SU-DHL-6 (cell line): ENCODE measurements at regions not wholly inside any gene's neighbourhood (a gene's known extent, or its start where the extent isn't known, plus 50 kb on each side); places are given as distances from the start of the nearest gene placed in this dataset.

ENCODE experiments used
- H2AFZ ChIP-seq: fragments of 200-600 bp; sonication (generic); 2 replicates; pipeline ENCODE4 v1.6.1; 2014; ENCODE audit warnings: low read depth, mild to moderate bottlenecking, moderate library complexity, mixed read lengths, antibody characterized with exemption, low read length; ENCODE audit not compliant: severe bottlenecking
- H3F3A ChIP-seq: fragments of 200-600 bp; shearing (Covaris generic); 2 replicates; pipeline ENCODE4 v1.6.0; 2016; ENCODE audit warnings: antibody characterized with exemption, mild to moderate bottlenecking; ENCODE audit not compliant: insufficient read depth
- H3K27ac ChIP-seq: fragments of 200-600 bp; sonication (generic); 2 replicates; pipeline ENCODE4 v1.5.1; 2016; ENCODE audit warnings: low read depth, mild to moderate bottlenecking, low read length, moderate library complexity, mixed read lengths
- H3K27me3 ChIP-seq: fragments of 200-600 bp; sonication (generic), shearing (Covaris generic); 2 replicates; pipeline ENCODE4 v1.6.0; 2014; ENCODE audit warnings: mild to moderate bottlenecking, low read length
- H3K36me3 ChIP-seq: fragments of 200-600 bp; sonication (generic); 2 replicates; pipeline ENCODE4 v1.6.1; 2014; ENCODE audit warnings: mild to moderate bottlenecking, low read length, mixed read lengths
- H3K4me2 ChIP-seq: fragments of 300-600, 200-600 bp; shearing (Covaris generic), sonication (generic); 2 replicates; pipeline ENCODE4 v1.6.0; 2014; ENCODE audit warnings: low read length, low read depth, mild to moderate bottlenecking; ENCODE audit not compliant: poor library complexity, severe bottlenecking
- H3K4me3 ChIP-seq: fragments of 200-600 bp; sonication (generic); 2 replicates; pipeline ENCODE4 v1.5.1; 2014; ENCODE audit warnings: antibody characterized with exemption, low read length, mild to moderate bottlenecking, mixed read lengths; ENCODE audit not compliant: insufficient read depth, poor library complexity, severe bottlenecking
- H3K79me2 ChIP-seq: fragments of 200-600 bp; sonication (generic); 2 replicates; pipeline ENCODE4 v1.6.1; 2014; ENCODE audit warnings: mild to moderate bottlenecking, low read length, moderate library complexity; ENCODE audit not compliant: insufficient read depth
- H3K9ac ChIP-seq: fragments of 200-600 bp; sonication (generic); 2 replicates; pipeline ENCODE4 v1.7.0; 2014; ENCODE audit warnings: mild to moderate bottlenecking, low read length
- H3K9me2 ChIP-seq: fragments of 200-600 bp; sonication (generic); replicated peaks from 2 replicates; pipeline ENCODE4 v1.6.1; 2014; ENCODE audit warnings: low read length; ENCODE audit not compliant: insufficient read depth
- H3K9me3 ChIP-seq: fragments of 200-600 bp; sonication (generic); 2 replicates; pipeline ENCODE4 v1.6.1; 2014; ENCODE audit warnings: low read length, mixed read lengths; ENCODE audit not compliant: insufficient read depth
- H4K20me1 ChIP-seq: fragments of 200-600 bp; sonication (generic); 2 replicates; pipeline ENCODE4 v1.6.1; 2014; ENCODE audit warnings: low read depth, mild to moderate bottlenecking, antibody characterized with exemption, low read length, moderate library complexity, mixed read lengths
- EZH2phosphoT487 ChIP-seq: fragments of 200-600 bp; sonication (generic), shearing (Covaris generic); conservative IDR thresholded peaks from 2 replicates; pipeline ENCODE4 v1.6.1; 2018; ENCODE audit warnings: mild to moderate bottlenecking, antibody characterized with exemption, low read length, moderate library complexity, mixed read lengths
- TF ChIP-seq, protein P1 (sequence below): fragments of 200-600 bp; sonication (generic); IDR thresholded peaks from one replicate; pipeline ENCODE4 v1.5.1; 2017; ENCODE audit warnings: antibody characterized with exemption, mild to moderate bottlenecking, low read length, moderate library complexity; ENCODE audit not compliant: insufficient read depth, poor library complexity, severe bottlenecking

DNA sequence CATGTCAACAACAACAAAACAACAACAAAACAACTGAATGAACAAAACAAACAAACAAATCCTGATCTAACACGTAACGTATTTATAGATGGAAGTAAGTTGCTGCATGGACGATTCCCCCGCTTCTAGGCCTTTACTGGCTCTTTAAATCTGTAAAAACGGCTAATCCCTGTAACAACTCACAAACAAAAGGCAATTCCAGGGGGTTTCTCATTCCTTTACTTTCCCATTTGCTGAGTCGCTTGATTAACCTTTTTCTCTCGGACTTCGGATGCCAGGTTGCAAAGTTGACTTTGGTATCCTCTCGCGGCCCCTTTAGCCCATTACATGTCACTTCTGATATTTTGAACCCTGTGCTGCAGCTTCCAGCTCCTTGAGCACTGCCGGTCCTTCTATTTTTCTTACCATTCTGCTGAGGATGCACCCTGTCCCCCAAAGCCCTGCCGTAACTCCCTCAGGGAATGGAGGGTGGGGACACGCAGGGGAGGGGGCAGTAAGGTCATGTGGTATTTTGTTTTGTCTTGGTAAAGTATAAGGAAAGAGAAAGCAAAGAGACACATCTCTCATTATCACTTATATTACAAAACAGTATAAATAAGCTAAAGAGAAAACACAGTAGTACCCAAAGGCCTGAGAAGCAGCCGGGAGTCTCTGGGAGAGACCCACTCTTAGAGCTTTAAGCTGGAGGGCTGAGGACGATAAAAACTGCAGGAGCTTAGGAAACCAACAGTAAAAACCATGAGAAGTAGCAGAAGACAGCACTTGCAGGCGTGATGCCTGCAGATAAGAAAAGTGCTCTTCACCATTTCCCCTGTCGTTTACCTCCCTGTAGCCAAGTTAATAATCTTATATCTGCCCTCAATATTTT is 457.8 kb upstream of the ZNF717 start:
- Histone ChIP-seq H4K20me1 (no peaks in the 10 kb centered on the region), H2AFZ (no peak overlapping the region), H3K4me3 (no peak overlapping the region), H3K27ac (no peak overlapping the region), H3K9me2 (no peaks in the 10 kb centered on the region), H3K36me3 (no peaks in the 10 kb centered on the region), H3K27me3 (no peaks in the 10 kb centered on the region), H3K79me2 (no peaks in the 10 kb centered on the region), H3F3A (no peaks in the 10 kb centered on the region), H3K9me3 (no peaks in the 10 kb centered on the region), H3K4me2 (no peak overlapping the region), H3K9ac (no peak overlapping the region)
- TF ChIP-seq, protein P1, sequence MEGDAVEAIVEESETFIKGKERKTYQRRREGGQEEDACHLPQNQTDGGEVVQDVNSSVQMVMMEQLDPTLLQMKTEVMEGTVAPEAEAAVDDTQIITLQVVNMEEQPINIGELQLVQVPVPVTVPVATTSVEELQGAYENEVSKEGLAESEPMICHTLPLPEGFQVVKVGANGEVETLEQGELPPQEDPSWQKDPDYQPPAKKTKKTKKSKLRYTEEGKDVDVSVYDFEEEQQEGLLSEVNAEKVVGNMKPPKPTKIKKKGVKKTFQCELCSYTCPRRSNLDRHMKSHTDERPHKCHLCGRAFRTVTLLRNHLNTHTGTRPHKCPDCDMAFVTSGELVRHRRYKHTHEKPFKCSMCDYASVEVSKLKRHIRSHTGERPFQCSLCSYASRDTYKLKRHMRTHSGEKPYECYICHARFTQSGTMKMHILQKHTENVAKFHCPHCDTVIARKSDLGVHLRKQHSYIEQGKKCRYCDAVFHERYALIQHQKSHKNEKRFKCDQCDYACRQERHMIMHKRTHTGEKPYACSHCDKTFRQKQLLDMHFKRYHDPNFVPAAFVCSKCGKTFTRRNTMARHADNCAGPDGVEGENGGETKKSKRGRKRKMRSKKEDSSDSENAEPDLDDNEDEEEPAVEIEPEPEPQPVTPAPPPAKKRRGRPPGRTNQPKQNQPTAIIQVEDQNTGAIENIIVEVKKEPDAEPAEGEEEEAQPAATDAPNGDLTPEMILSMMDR = no peak
- TF ChIP-seq EZH2phosphoT487 = no peak

- no peaks in the 10 kb centered on the region for H3F3A ChIP-seq
- no peak overlapping the region for H2AFZ ChIP-seq
- H3K36me3 ChIP-seq = no peaks in the 10 kb centered on the region
- H3K9ac ChIP-seq = no peak overlapping the region
- H3K27me3 ChIP-seq = no peaks in the 10 kb centered on the region
- H4K20me1 ChIP-seq = no peaks in the 10 kb centered on the region
- TF ChIP-seq EZH2phosphoT487 = no peak
- TF ChIP-seq, protein P1 = no peak
- H3K4me2 ChIP-seq = no peak overlapping the region
- no peak overlapping the region for H3K27ac ChIP-seq
- H3K79me2 ChIP-seq = no peaks in the 10 kb centered on the region
- no peak overlapping the region for H3K4me3 ChIP-seq
- H3K9me3 ChIP-seq = no peaks in the 10 kb centered on the region
- no peaks in the 10 kb centered on the region for H3K9me2 ChIP-seq
These were observed 459.7 kb upstream of the ZNF717 start for GRCh38 chr3:76245073-76245472.

GRCh38 chr3:76245622-76246021 is 460.3 kb upstream of the ZNF717 start:
- H4K20me1 ChIP-seq = no peaks in the 10 kb centered on the region
- H3K9me3 ChIP-seq = no peaks in the 10 kb centered on the region
- no peak overlapping the region for H3K27ac ChIP-seq
- TF ChIP-seq, protein P1 = no peak
- no peak for TF ChIP-seq EZH2phosphoT487
- H3K4me3 ChIP-seq = no peak overlapping the region
- no peak overlapping the region for H3K9ac ChIP-seq
- no peak overlapping the region for H2AFZ ChIP-seq
- H3K27me3 ChIP-seq = no peaks in the 10 kb centered on the region
- no peaks in the 10 kb centered on the region for H3K9me2 ChIP-seq
- H3F3A ChIP-seq = no peaks in the 10 kb centered on the region
- no peak overlapping the region for H3K4me2 ChIP-seq
- no peaks in the 10 kb centered on the region for H3K79me2 ChIP-seq
- no peaks in the 10 kb centered on the region for H3K36me3 ChIP-seq
